22Rv1 (cell line): ENCODE measurements at regions not wholly inside any gene's neighbourhood (a gene's known extent, or its start where the extent isn't known, plus 50 kb on each side); places are given as distances from the start of the nearest gene placed in this dataset.

Experiments
- ZFX ChIP-seq: fragments of 450-650 bp; IDR thresholded peaks from 2 replicates; pipeline ENCODE4 v1.6.1; 2017; ENCODE audit warnings: antibody characterized with exemption, borderline replicate concordance
- TF ChIP-seq, protein P1 (sequence below): fragments of 450-650 bp; IDR thresholded peaks from 2 replicates; pipeline ENCODE4 v1.5.1; 2017; ENCODE audit warnings: mild to moderate bottlenecking

DNA sequence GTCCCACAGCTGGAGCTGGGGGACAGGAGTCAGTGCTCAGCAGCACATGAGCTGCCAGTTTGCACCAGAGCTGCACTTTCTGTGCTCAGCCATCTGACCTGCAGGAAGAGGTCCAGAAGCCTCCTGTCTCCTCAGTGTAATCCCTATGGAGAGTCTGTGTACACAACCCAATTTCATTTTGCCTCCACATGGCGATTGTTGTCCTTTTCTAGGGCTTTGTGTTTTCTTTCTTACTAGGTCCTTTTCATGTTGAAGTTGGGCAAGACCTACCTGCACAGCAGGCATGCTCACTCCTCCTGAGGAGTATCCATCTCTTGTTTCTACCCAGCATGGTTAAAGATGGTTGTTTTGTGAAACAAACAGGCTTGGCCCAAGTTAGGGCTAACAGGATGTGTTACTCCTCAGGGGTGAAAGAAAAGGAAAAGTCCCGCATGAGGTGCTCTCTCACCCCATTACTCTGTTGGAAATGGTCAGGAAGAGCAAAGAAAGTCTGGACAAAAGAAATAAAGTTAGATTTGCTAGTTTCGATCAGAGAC, 273.0 kb downstream of the TMEM167A start:
- TF ChIP-seq, protein P1, sequence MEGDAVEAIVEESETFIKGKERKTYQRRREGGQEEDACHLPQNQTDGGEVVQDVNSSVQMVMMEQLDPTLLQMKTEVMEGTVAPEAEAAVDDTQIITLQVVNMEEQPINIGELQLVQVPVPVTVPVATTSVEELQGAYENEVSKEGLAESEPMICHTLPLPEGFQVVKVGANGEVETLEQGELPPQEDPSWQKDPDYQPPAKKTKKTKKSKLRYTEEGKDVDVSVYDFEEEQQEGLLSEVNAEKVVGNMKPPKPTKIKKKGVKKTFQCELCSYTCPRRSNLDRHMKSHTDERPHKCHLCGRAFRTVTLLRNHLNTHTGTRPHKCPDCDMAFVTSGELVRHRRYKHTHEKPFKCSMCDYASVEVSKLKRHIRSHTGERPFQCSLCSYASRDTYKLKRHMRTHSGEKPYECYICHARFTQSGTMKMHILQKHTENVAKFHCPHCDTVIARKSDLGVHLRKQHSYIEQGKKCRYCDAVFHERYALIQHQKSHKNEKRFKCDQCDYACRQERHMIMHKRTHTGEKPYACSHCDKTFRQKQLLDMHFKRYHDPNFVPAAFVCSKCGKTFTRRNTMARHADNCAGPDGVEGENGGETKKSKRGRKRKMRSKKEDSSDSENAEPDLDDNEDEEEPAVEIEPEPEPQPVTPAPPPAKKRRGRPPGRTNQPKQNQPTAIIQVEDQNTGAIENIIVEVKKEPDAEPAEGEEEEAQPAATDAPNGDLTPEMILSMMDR: no peak
- TF ChIP-seq ZFX: no peak
